ENCODE measurements at regions not wholly inside any gene's neighbourhood (a gene's known extent, or its start where the extent isn't known, plus 50 kb on each side); places are given as distances from the start of the nearest gene placed in this dataset.

DNA sequence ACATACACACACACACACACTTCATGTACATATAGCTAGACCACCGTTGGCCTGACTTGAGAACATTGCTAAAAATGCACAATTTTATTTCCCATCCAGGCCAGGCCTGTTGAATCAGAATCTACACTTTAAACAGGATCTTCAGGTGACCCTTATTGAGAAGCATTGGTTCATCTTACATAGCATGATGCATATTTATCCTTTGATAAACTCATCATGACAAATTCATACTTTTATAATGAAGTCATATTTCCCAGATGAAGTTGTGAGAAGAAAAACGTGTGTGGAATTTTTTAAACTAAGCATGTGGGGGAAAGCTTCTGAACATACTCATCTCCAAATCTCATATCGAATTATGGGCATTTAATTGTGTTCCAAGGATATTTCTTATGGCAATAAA, 877.7 kb downstream of the MRPL39 start:
- TF ChIP-seq CTCF (IDR thresholded peaks at IDR 0.05), result no peak
- TF ChIP-seq POLR2A (IDR thresholded peaks at IDR 0.05), result no peak
